ENCODE measurements at regions not wholly inside any gene's neighbourhood (a gene's known extent, or its start where the extent isn't known, plus 50 kb on each side); places are given as distances from the start of the nearest gene placed in this dataset.
A peak's percentile ranks its signal among the peaks of the same experiment; 100 is the strongest.

DNA sequence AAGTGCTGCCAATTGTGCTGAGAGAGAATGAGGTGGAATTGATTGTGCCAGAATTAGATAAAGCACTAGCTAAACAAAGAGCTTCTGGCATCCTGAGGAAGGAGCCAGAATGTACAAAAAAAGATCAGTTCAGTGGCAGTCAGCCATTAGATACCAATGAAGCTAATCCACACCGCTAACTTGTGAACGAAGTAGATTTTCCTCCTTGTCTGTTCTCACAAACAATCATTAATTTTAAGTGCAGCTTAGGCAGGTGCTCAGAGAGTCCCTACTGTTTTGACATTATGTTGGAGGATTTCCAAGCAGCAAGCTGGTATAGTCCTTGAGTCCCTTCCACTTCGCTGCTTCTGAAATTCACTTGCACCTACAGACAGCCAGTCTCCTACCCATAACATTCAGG, 617.4 kb downstream of the CENPC start:
- no peak overlapping the region for H3K4me3 ChIP-seq (ENCODE audit: low read depth, low read length)
- TF ChIP-seq CTCF (conservative IDR thresholded peaks at IDR 0.05; ENCODE audit: low read depth, low read length): no peak
- DNase-seq (ENCODE audit: low read depth): no peak

GRCh38 chr4:66926687-66927086, 618.6 kb downstream of the CENPC start:
- no peak overlapping the region for H3K4me3 ChIP-seq (ENCODE audit: low read depth, low read length)
- no peak for DNase-seq (ENCODE audit: low read depth)
- TF ChIP-seq CTCF (conservative IDR thresholded peaks at IDR 0.05; ENCODE audit: low read depth, low read length): no peak

GRCh38 chr4:66923081-66923865, 622.0 kb downstream of the CENPC start:
- H3K4me3 ChIP-seq (ENCODE audit: low read depth, low read length): no peak overlapping the region
- DNase-seq (ENCODE audit: low read depth): no peak
- no peak for TF ChIP-seq CTCF (conservative IDR thresholded peaks at IDR 0.05; ENCODE audit: low read depth, low read length)

DNA sequence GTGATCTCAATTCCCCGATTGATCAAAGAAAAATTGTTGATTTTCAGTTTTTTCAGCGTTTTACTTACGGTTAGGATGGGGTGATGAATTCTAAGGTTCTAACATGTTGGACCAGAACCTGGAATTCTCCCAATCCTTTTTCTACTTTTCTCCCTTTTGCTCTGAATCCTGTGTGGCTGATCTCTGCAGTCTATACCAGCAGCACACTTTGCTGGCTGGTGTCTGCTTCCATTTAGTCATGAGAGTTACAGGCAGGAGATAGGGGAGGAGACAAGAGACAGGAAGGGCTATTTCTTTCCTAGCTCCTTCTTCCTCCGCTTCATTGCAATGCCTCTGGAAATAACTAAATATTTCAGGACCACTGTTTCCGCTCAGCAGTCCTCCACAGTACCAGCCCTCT, 623.9 kb downstream of the CENPC start:
- no peak for DNase-seq (ENCODE audit: low read depth)
- TF ChIP-seq CTCF (conservative IDR thresholded peaks at IDR 0.05; ENCODE audit: low read depth, low read length): no peak

DNA sequence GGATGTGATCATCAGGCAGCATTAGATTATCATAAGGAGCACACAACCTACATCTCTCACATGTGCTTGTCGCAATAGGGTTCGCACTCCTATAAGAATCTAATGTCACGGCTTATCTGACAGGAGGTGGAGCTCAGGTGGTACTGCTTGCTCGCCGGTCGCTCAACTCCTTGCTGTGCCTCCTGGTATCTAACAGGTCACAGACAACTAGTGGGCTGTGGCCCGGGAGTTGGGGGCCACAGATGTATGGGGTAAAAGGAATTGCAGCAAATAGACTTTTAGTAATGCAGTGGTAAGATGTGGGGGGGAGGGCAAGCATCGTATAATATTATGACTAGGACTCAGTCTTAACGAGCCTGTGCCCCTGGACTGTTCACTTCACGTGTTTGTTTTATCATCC, 624.8 kb downstream of the CENPC start:
- no peak for DNase-seq (ENCODE audit: low read depth)
- no peak overlapping the region for H3K4me3 ChIP-seq (ENCODE audit: low read depth, low read length)
- no peak for TF ChIP-seq CTCF (conservative IDR thresholded peaks at IDR 0.05; ENCODE audit: low read depth, low read length)

More for the DNA sequence above, 623.9 kb downstream of the CENPC start:
- H3K4me3 ChIP-seq (ENCODE audit: low read depth, low read length): no peak overlapping the region

DNA sequence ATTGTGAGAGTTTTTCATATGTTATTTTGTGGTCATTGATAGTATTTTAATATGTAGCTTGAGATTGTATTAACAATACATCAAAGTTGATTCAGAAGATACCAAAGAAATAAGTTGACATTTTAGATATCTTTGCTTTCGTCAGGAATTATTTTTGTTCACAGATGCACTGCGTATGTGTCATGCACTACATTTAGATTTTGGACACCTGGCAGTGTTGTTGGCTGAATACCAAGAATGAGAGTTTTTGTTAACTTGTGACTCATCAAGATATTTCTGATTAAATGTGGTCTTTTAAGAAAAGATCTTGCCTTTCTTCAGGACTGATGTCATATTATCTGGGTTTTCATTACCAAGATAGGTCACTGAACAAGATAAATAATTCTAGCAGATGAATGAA, 633.4 kb downstream of the CENPC start:
- TF ChIP-seq CTCF (conservative IDR thresholded peaks at IDR 0.05; ENCODE audit: low read depth, low read length): no peak
- DNase-seq (ENCODE audit: low read depth): peak; percentile 54
- H3K4me3 ChIP-seq (ENCODE audit: low read depth, low read length): no peak overlapping the region

GRCh38 chr4:66906314-66906713, 639.0 kb downstream of the CENPC start:
- no peak for TF ChIP-seq CTCF (conservative IDR thresholded peaks at IDR 0.05; ENCODE audit: low read depth, low read length)
- DNase-seq (ENCODE audit: low read depth): no peak
- no peak overlapping the region for H3K4me3 ChIP-seq (ENCODE audit: low read depth, low read length)

Data from choroid plexus epithelial cell (primary cell).